NCI-H2227 (cell line): ENCODE measurements at regions not wholly inside any gene's neighbourhood (a gene's known extent, or its start where the extent isn't known, plus 50 kb on each side); places are given as distances from the start of the nearest gene placed in this dataset.

Experiments used
- DNase-seq: peaks from one replicate; lab custom pipeline; 2025; ENCODE audit not compliant: unreplicated experiment; lab: John Stamatoyannopoulos, UW

GRCh38 chr12:113528606-113529293 lies 57.1 kb upstream of the LHX5 start:
- no peak for DNase-seq

GRCh38 chr12:113525066-113525465 lies 53.4 kb upstream of the LHX5 start:
- no peak for DNase-seq

GRCh38 chr12:113524495-113524894 lies 52.8 kb upstream of the LHX5 start:
- no peak for DNase-seq

GRCh38 chr12:113521708-113522107 lies 50.0 kb upstream of the LHX5 start:
- no peak for DNase-seq
